T-helper 17 cell (primary cell): ENCODE measurements at regions not wholly inside any gene's neighbourhood (a gene's known extent, or its start where the extent isn't known, plus 50 kb on each side); places are given as distances from the start of the nearest gene placed in this dataset.
"Not testable (repeated sequence)": the region's sequence is repeated elsewhere in the genome, so short reads cannot be mapped to it uniquely, and the experiment has no call there.

Experiments used
- ATAC-seq: fragments of 150-1000 bp; cut with Tn5 transposase; 2 replicates; pipeline ENCODE4 v1.10.0; 2021; ENCODE audit warnings: mild to moderate bottlenecking, moderate library complexity
- DNase-seq, 3 donors: peaks; one replicate each; pipeline versions ENCODE4 v3.0.0 to v3.0.0-alpha.2; 2020 to 2021
- H3K9me3 ChIP-seq: one replicate; pipeline ENCODE4 v1.7.0; 2013; ENCODE audit warnings: low read length, mild to moderate bottlenecking; ENCODE audit not compliant: control insufficient read depth, poor library complexity, severe bottlenecking
- H3K27ac Mint-ChIP-seq: one replicate; pipeline ENCODE4 v1.8.0; 2022; ENCODE audit warnings: mild to moderate bottlenecking, moderate library complexity, mixed read lengths
- H3K27me3 Mint-ChIP-seq: one replicate; pipeline ENCODE4 v1.8.0; 2022; ENCODE audit warnings: mixed read lengths
- H3K36me3 Mint-ChIP-seq: one replicate; pipeline ENCODE4 v1.8.0; 2022; ENCODE audit warnings: low read depth, mixed read lengths
- H3K4me1 Mint-ChIP-seq: one replicate; pipeline ENCODE4 v1.8.0; 2022; ENCODE audit warnings: mild to moderate bottlenecking, mixed read lengths
- H3K4me3 Mint-ChIP-seq: one replicate; pipeline ENCODE4 v1.8.0; 2022; ENCODE audit warnings: mild to moderate bottlenecking, moderate library complexity, mixed read lengths

DNA sequence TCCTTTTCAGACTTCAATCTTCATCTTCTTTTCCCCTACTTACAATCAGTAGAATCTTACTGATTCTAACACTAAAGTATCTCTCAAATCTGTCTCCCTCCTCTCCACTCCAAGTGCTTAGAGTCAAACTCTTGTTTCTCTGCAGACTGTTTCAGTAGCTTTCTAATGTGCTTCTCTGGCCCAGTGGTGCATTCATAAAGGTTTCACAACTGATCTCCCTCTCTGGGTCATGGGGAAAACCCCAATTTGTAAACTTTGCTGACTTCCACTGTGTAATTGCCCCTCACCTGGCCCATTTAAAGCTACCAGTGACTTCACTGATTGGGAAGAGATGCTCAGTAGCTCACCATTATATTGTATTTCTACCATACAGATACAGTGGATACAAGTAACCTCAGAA lies 183.6 kb downstream of the FAXC start:
- H3K27me3 Mint-ChIP-seq = peaks cover 8% of the 10 kb centered on the region
- ATAC-seq = no peak
- H3K27ac Mint-ChIP-seq = no peak overlapping the region
- DNase-seq = no peak
- no peaks in the 10 kb centered on the region for H3K36me3 Mint-ChIP-seq
- H3K4me1 Mint-ChIP-seq = no peaks in the 10 kb centered on the region
- H3K4me3 Mint-ChIP-seq = no peak overlapping the region
- no peaks in the 10 kb centered on the region for H3K9me3 ChIP-seq

DNA sequence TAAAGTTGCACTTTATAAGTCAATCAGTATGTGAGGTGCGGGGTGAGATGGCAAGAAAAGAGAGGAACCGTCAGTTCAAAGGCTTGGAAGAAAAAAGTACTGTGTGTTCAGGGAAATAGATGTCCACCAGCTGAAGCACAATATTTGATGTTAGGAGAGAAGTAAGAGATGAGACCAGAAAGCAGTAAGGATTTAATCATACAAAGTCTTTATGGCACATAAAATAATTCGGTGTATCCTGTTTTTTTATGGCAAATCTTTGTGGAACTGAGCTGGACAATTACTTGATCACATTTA lies 197.2 kb downstream of the FAXC start:
- Mint-ChIP-seq H3K4me1 (peaks cover 2% of the 10 kb centered on the region), H3K27ac (no peak overlapping the region), H3K36me3 (peaks cover 3% of the 10 kb centered on the region), H3K4me3 (no peak overlapping the region), H3K27me3 (peaks cover 45% of the 10 kb centered on the region)
- H3K9me3 ChIP-seq = no peaks in the 10 kb centered on the region
- no peak for DNase-seq
- no peak for ATAC-seq

DNA sequence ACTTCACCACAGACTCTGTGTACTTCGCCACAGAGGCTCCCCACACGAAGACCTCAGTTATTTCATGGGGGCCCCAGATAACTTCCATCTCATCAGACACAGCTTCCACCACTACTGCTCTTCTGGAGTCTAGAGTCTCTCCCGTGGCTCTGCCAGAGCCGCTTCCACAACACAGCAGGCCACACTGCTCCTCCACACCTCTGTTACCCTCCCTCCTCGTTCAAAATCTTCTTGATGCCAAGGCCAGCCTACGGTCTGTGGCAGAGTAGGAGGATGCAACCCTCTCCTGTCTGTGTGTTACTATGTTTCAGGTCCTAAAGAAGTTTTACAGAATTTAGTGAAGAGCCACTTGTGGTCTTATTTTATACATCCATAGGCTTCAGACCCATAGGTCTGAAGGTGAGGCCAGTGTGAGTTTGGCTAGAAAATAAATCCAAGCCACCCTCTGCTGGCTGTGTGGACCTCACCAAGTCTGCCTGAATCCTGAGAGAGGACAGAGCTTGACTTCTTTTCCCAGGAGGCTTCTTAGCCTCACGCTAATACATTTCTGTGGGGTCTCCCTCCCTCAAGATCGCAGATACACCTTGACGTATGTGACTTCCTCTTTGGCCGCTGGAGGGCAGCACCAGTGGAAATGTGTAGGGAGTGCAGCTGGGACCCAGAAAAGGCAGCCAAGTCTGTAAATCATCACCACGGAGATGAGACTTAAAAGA lies 197.7 kb downstream of the FAXC start:
- DNase-seq (no peak), ATAC-seq (no peak)
- H3K4me1 Mint-ChIP-seq = peaks cover 2% of the 10 kb centered on the region
- peaks cover 3% of the 10 kb centered on the region for H3K36me3 Mint-ChIP-seq
- no peak overlapping the region for H3K4me3 Mint-ChIP-seq
- H3K27ac Mint-ChIP-seq = no peak overlapping the region
- peaks cover 42% of the 10 kb centered on the region for H3K27me3 Mint-ChIP-seq
- H3K9me3 ChIP-seq = no peaks in the 10 kb centered on the region

DNA sequence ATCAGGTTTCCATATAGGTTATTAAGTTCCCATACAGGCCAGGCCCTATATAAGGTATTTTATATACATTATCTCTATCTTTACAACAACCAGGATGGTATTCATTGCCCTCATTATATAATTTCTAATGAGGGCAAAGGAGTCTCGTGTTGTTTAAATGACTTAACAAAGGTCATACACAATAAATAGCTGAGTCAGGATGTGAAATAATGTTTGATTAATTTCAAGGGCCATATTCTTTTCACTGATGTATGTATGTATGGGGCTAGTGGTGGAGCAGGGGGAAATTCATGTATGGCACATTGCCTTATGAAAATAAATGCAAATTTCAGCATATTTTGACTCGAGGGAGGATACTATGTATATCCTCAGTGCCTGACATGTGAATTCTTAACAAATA lies 200.7 kb downstream of the FAXC start:
- no peaks in the 10 kb centered on the region for H3K9me3 ChIP-seq
- H3K36me3 Mint-ChIP-seq = peaks cover 3% of the 10 kb centered on the region
- H3K27ac Mint-ChIP-seq = no peak overlapping the region
- peaks cover 4% of the 10 kb centered on the region for H3K4me1 Mint-ChIP-seq
- DNase-seq (no peak), ATAC-seq (no peak)
- no peak overlapping the region for H3K4me3 Mint-ChIP-seq
- H3K27me3 Mint-ChIP-seq = peaks cover 40% of the 10 kb centered on the region

DNA sequence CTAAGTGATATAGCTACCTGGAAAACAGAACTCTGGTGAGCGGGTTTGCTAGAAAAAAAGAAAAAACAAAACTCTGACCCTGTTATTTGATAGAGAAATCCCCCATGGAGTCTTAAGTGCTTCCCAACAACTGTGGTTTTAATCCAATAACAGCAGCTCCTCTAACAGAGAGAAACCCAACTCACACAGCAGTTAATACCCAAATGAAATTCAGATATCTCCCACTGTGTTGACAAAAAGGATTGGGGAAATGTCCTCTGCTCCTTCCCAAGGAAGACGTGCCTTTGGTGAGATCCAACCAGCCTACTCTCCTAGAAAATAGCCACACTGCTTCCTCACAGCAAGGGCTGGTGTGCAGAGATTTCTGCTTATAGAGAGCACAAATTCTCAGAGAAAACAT lies 200.4 kb upstream of the FBXL4 start:
- Mint-ChIP-seq H3K4me1 (peaks cover 4% of the 10 kb centered on the region), H3K27ac (no peak overlapping the region), H3K27me3 (peaks cover 44% of the 10 kb centered on the region), H3K4me3 (no peak overlapping the region), H3K36me3 (peaks cover 3% of the 10 kb centered on the region)
- DNase-seq (no peak), ATAC-seq (no peak)
- H3K9me3 ChIP-seq = no peaks in the 10 kb centered on the region

DNA sequence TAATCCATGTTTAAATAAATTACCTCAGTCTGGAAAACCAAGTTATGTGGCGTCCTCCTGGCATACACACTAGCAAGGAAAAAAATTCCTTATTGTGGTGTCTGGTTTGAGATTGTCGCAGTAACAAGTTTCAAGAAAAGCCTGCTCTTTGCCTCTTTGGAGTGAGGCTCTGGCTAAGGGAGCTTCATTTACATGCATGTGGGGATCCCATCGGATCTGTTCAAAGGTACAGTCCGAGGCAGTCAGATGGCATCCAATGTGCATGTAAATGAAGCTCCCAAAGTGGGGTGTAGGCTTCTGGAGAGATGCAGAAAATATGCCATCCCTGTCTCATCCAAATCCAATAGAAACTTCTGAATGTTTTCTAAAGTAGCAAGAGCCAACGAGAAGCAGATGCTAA lies 199.5 kb upstream of the FBXL4 start:
- Mint-ChIP-seq H3K4me3 (no peak overlapping the region), H3K4me1 (peaks cover 4% of the 10 kb centered on the region), H3K36me3 (peaks cover 2% of the 10 kb centered on the region), H3K27ac (no peak overlapping the region), H3K27me3 (peaks cover 40% of the 10 kb centered on the region)
- no peak for DNase-seq
- no peak for ATAC-seq
- no peaks in the 10 kb centered on the region for H3K9me3 ChIP-seq

DNA sequence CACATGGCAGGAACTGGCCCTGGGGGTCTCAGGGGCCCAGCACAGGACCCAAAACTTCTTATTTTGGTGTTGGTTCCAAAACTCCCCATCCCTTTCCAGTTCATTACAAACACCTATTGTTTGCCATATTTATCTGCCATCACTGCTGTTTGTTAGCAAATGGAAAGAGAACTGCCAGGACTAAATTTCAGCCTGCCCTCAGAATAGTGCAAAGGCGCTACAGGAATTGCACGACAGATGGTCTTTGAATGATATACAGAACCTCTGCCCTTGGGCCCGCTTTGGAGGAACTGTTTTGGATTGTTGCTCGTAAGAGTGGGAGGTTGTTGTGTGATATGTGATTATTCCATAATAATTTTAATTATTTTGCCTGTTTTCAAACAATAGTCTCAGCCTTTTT lies 199.0 kb upstream of the FBXL4 start:
- no peak overlapping the region for H3K27ac Mint-ChIP-seq
- no peak overlapping the region for H3K4me3 Mint-ChIP-seq
- H3K4me1 Mint-ChIP-seq = peaks cover 2% of the 10 kb centered on the region
- no peak for ATAC-seq
- peaks cover 35% of the 10 kb centered on the region for H3K27me3 Mint-ChIP-seq
- H3K9me3 ChIP-seq = no peaks in the 10 kb centered on the region
- DNase-seq = no peak
- H3K36me3 Mint-ChIP-seq = no peaks in the 10 kb centered on the region

DNA sequence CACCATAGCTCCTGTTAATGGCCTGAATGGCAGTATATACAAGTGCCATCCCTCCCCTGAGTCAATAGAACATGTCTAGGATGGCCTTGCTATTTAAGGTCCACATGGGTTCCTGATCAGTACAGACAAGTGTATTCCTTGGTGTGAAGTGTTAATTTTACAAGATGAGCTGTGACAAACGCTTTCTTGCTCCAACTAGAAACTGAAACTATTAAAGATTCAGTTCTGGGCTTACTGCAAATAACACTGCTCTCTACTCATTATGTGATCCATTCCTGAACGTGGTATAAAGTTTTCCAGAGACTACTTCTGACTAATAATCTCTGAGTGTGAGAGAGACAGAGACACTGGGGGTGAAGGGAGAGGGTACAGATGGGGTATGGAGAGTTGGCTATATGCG lies 198.0 kb upstream of the FBXL4 start:
- ATAC-seq (no peak), DNase-seq (no peak)
- Mint-ChIP-seq H3K27me3 (peaks cover 33% of the 10 kb centered on the region), H3K27ac (no peak overlapping the region), H3K36me3 (no peaks in the 10 kb centered on the region), H3K4me1 (peaks cover 2% of the 10 kb centered on the region), H3K4me3 (no peak overlapping the region)
- no peaks in the 10 kb centered on the region for H3K9me3 ChIP-seq

DNA sequence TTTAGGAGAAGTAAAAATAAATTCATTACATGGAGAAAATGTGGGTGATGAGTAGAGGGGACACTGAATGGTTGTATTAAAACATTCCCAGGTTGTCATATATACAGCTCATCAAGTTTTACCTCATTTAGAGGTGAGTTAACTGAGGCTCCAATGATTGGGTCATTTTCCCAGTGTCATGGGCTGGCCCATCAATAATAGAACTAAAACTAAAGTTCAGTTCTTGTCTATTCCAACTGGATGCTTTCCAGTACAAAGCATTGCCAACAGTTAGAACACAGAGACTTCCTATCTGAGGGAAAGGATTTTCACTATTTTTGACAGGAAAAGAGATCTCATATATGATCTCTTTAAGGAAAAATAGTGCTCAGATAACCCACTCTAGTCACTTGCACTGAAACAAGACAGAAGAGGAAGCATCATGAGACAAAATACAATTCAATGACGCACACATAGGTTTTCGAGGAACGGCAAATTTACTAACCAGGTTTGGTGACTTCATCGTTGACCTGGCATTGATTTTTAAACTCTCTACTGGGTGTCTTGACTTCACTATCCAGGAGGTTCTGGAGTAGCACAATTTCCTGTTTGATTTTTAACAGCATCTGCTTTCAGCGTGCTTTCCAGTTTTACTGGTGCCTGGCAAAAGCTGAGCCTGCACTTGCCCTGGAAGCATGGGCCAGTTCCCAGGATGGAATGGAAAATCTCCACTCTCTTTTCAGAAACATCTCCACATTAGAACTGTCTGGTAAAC lies 195.5 kb upstream of the FBXL4 start:
- Mint-ChIP-seq H3K27ac (no peak overlapping the region), H3K27me3 (peaks cover 27% of the 10 kb centered on the region), H3K36me3 (no peaks in the 10 kb centered on the region), H3K4me3 (no peak overlapping the region), H3K4me1 (peaks cover 2% of the 10 kb centered on the region)
- ATAC-seq (no peak), DNase-seq (no peak)
- H3K9me3 ChIP-seq = no peaks in the 10 kb centered on the region

DNA sequence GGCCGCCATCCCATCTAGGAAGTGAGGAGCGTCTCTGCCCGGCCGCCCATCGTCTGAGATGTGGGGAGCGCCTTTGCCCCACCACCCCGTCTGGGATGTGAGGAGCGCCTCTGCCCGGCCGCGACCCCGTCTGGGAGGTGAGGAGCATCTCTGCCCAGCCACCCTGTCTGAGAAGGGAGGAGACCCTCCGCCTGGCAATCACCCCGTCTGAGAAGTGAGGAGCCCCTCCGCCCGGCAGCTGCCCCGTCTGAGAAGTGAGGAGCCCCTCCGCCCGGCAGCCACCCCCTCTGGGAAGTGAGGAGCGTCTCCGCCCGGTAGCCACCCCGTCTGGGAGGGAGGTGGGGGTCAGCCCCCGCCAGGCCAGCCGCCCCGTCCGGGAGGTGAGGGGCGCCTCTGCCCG lies 194.2 kb upstream of the FBXL4 start:
- not testable (repeated sequence) for H3K36me3 Mint-ChIP-seq, H3K4me3 Mint-ChIP-seq, H3K9me3 ChIP-seq, H3K4me1 Mint-ChIP-seq, DNase-seq, H3K27ac Mint-ChIP-seq, ATAC-seq
- H3K27me3 Mint-ChIP-seq = peaks cover 32% of the 10 kb centered on the region

DNA sequence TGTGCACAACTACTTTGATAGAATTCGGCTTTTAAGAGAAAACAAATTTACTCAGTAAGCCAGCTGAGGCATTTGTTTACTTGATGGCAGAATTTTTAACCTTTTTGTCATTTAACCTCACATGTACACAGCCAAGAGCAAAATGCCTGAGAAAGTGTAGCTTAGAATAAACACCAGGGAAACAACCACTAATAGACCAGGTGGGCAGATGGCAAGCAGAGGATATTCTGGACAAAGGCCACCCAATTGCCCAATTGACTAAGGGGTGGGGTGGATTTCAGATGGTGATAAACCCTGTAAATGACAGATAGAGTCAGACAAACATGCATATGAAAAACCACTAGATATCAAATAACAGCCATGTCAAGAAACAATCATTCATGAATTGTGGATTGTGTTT lies 190.7 kb upstream of the FBXL4 start:
- no peak overlapping the region for H3K27ac Mint-ChIP-seq
- no peak for ATAC-seq

DNA sequence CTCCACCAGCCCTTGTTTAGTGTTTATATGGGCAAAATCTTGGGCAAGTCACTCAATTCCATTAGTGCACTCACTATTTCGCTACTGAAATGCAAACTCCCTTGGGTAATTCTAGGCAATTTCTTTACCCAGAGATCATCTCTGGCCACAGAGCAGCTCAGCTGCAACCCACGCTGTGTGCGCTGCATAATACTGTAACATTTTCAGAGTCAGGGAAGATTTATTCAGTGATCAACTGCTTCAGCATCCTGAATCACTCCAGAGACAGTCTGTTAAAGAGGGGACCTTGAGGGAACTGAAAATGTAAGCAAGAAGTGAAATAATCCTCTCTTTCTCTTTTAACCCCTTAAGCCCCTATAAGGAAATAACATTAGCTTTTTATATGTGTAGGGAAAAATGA lies 189.6 kb upstream of the FBXL4 start:
- Mint-ChIP-seq H3K4me1 (no peaks in the 10 kb centered on the region), H3K4me3 (no peak overlapping the region), H3K27me3 (peaks cover 18% of the 10 kb centered on the region), H3K27ac (no peak overlapping the region), H3K36me3 (no peaks in the 10 kb centered on the region)
- H3K9me3 ChIP-seq = no peaks in the 10 kb centered on the region
- DNase-seq (no peak), ATAC-seq (no peak)

More for the DNA sequence above, 190.7 kb upstream of the FBXL4 start:
- Mint-ChIP-seq H3K27me3 (peaks cover 25% of the 10 kb centered on the region), H3K36me3 (no peaks in the 10 kb centered on the region), H3K4me3 (no peak overlapping the region), H3K4me1 (no peaks in the 10 kb centered on the region)
- no peaks in the 10 kb centered on the region for H3K9me3 ChIP-seq
- DNase-seq = no peak

DNA sequence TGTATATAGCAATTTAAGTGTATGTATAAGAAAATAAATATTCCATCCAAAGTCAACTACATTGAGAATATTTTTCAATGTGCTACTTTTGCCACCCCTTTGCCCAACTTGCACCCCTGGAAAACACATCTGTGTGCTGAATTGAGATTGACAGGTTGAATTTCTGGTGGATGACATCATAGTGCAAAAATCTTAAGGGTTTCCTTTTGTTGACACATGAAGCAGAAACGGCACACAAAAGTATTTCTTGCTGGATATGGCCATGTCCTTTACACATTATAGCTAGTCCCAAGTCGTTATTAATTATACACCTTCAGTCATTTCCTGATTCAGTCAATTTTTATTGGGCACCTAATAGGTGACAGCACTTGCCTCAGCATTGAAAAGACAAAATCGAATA lies 188.7 kb upstream of the FBXL4 start:
- H3K4me3 Mint-ChIP-seq = no peak overlapping the region
- no peak for ATAC-seq
- H3K27ac Mint-ChIP-seq = no peak overlapping the region
- DNase-seq = no peak
- H3K9me3 ChIP-seq = no peaks in the 10 kb centered on the region
- H3K36me3 Mint-ChIP-seq = no peaks in the 10 kb centered on the region
- no peaks in the 10 kb centered on the region for H3K4me1 Mint-ChIP-seq
- peaks cover 22% of the 10 kb centered on the region for H3K27me3 Mint-ChIP-seq

DNA sequence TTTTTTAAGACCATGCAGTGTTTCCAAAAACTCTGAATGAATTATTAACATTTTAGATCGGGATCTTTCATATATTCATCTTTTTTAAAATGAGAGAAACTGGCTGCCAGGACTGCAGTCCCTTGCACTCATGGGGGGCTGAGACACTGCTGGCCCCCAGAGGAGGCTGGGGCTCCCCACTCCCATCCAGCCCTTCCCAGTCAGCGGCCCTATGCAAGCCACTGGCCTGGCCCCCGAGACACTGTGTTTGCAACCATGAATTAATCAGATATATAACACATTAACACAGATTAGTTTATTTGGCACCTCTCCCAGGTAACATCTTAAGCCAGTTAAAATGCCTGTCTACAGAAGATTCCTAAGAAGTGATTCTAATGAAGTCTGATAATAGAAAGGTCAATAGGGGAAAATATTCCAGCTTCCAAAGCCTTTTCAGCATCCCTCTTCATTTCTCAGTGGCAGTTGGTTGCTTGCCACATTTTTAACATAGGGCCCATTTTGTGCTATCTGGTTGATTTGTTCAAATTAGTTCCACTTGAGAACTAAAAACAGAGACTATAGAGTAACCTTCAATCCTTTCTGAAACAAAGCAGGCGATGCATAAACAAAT lies 184.4 kb upstream of the FBXL4 start:
- Mint-ChIP-seq H3K4me3 (no peak overlapping the region), H3K27ac (no peak overlapping the region), H3K4me1 (no peaks in the 10 kb centered on the region), H3K36me3 (no peaks in the 10 kb centered on the region), H3K27me3 (peaks cover 29% of the 10 kb centered on the region)
- ATAC-seq (no peak), DNase-seq (no peak)
- no peaks in the 10 kb centered on the region for H3K9me3 ChIP-seq
